C4-2B (cell line): ENCODE measurements at regions not wholly inside any gene's neighbourhood (a gene's known extent, or its start where the extent isn't known, plus 50 kb on each side); places are given as distances from the start of the nearest gene placed in this dataset.

Experiments
- ZFX ChIP-seq: fragments of 450-650 bp; IDR thresholded peaks from 2 replicates; pipeline ENCODE4 v1.6.1; 2017
- TF ChIP-seq, protein P1 (sequence below): fragments of 450-650 bp; conservative IDR thresholded peaks from 2 replicates; pipeline ENCODE4 v1.5.1; 2017; ENCODE audit warnings: mild to moderate bottlenecking

DNA sequence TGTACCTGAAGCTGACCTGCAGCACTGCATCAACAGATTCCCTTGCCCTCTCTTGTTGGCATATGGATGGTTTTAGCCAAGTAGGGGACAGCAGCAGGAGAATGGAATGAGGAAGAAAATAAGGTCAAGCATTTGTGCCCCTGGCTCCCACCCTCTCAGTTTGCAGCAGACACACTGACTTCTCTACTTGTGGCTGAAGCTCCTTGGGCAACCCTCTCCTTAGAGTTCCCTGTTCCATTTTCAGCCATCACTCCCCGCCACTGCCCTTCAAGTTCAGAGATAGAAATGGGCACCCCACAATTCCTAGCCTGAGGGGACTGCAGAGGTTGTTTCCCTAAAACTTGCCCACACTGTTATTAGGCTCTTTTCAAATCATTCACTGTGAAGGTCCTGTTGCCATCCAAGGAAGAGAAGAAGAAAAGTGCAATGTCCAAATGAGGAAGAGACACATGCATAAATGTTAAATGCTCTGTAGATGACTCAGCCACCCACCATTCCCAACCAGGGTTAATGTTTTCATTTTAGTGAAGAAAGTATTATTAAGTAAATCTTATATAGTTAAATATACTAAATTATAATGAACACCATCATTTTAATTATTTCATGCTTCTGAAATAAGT lies 295.9 kb upstream of the UBE2E2 start:
- TF ChIP-seq, protein P1, sequence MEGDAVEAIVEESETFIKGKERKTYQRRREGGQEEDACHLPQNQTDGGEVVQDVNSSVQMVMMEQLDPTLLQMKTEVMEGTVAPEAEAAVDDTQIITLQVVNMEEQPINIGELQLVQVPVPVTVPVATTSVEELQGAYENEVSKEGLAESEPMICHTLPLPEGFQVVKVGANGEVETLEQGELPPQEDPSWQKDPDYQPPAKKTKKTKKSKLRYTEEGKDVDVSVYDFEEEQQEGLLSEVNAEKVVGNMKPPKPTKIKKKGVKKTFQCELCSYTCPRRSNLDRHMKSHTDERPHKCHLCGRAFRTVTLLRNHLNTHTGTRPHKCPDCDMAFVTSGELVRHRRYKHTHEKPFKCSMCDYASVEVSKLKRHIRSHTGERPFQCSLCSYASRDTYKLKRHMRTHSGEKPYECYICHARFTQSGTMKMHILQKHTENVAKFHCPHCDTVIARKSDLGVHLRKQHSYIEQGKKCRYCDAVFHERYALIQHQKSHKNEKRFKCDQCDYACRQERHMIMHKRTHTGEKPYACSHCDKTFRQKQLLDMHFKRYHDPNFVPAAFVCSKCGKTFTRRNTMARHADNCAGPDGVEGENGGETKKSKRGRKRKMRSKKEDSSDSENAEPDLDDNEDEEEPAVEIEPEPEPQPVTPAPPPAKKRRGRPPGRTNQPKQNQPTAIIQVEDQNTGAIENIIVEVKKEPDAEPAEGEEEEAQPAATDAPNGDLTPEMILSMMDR: no peak
- TF ChIP-seq ZFX: no peak
